ENCODE measurements at regions not wholly inside any gene's neighbourhood (a gene's known extent, or its start where the extent isn't known, plus 50 kb on each side); places are given as distances from the start of the nearest gene placed in this dataset.

DNA sequence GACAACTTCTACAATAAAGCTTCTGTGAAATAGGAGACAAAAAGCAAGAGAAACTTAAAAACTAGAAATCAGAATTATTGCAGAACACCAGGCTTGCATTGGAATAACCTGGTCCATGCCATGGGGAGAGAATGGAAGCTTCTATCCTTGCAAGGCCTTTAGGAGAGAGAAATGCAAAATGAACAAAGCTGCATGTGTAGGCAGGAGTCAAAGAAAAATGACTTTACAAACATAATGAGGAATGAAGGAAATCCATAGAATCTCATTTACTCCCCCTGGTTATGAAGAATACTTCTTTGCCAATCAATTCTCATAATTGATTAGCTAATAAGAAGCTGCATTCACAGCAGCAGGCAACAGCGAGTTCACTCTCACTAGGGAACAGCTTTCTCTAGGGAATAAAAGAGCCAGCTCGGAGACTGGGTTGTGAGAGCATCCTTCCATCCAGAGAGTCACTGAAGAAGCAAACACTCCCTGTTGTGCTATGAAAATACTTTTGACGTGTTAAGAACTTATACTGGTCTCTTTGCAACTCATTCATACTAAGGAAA is 235.9 kb upstream of the LRATD1 start:
- Histone ChIP-seq H2AFZ (ENCODE audit: low read depth, low read length) (no peak overlapping the region), H3K9me1 (ENCODE audit: control insufficient read depth, insufficient read depth, low read length) (no peaks in the 10 kb centered on the region), H3K27me3 (ENCODE audit: control insufficient read depth in 2 of 2, insufficient read depth in 2 of 2, low read length in 2 of 2) (no peaks in the 10 kb centered on the region), H3K4me1 (replicated peaks in 1 of 2; ENCODE audit: control insufficient read depth in 2 of 2, insufficient read depth in 2 of 2, low read length in 2 of 2) (no peaks in the 10 kb centered on the region), H3K27ac (ENCODE audit: extremely low read depth, low read depth, low read length) (no peak overlapping the region), H3K79me2 (ENCODE audit: control insufficient read depth, insufficient read depth, low read length) (no peaks in the 10 kb centered on the region), H3K4me3 (no peak overlapping the region), H4K20me1 (replicated peaks; ENCODE audit: control insufficient read depth, insufficient read depth, low read length) (no peaks in the 10 kb centered on the region), H3K36me3 (ENCODE audit: control insufficient read depth, insufficient read depth, low read length) (no peaks in the 10 kb centered on the region), H3K9ac (ENCODE audit: insufficient read depth in 1 of 2, low read depth in 2 of 2, low read length in 2 of 2) (no peak overlapping the region), H3K9me3 (replicated peaks; ENCODE audit: control insufficient read depth, insufficient read depth, low read depth, low read length) (no peaks in the 10 kb centered on the region; the same call in 1 of the 2 replicates), H3K4me2 (ENCODE audit: insufficient read depth, low read length) (no peak overlapping the region)
- in situ Hi-C loops (cut with MboI): no loop called here
- no TSS peak for BruUV-seq (replicated peaks)
- TF ChIP-seq, protein P1, sequence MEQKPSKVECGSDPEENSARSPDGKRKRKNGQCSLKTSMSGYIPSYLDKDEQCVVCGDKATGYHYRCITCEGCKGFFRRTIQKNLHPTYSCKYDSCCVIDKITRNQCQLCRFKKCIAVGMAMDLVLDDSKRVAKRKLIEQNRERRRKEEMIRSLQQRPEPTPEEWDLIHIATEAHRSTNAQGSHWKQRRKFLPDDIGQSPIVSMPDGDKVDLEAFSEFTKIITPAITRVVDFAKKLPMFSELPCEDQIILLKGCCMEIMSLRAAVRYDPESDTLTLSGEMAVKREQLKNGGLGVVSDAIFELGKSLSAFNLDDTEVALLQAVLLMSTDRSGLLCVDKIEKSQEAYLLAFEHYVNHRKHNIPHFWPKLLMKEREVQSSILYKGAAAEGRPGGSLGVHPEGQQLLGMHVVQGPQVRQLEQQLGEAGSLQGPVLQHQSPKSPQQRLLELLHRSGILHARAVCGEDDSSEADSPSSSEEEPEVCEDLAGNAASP (IDR thresholded peaks at IDR 0.05): no peak
- TF ChIP-seq ZNF316 (IDR thresholded peaks at IDR 0.05): no peak
- DNase-seq (ENCODE audit: extremely low read depth in 1 of 4, low spot score in 3 of 4): no peak
- POLR2A ChIA-PET: no interaction called here
- CTCF ChIA-PET (ENCODE audit: low intra/inter-chr PET ratio): no interaction called here
- no peak for ATAC-seq
- no peak for FAIRE-seq
- intact Hi-C loops (cut with micrococcal nuclease): no loop called here
- WGBS (ENCODE audit: insufficient coverage, low coverage, missing lambda C conversion rate): 0% methylated on average over 3 of the region's 3 CpGs

DNA sequence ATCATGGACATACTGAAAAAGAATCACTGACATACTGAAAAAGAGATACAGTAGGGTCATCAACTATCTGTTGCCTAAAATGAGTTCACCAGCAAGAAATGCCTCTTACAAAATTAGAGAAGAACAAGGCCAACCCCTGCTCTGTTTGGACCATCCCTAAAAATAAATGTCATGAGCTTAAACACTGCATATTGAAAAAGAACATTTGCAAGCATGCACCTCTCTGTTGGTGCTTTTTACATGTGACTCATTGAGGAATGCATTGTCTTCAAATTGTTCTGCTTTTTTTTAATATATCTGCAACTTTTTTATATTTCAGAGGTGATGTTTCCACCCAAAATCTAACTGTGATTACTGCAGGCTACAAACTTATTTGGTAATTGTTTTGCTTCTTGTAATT is 233.9 kb upstream of the LRATD1 start:
- H3K4me2 ChIP-seq (ENCODE audit: insufficient read depth, low read length): no peak overlapping the region
- H3K9ac ChIP-seq (ENCODE audit: insufficient read depth in 1 of 2, low read depth in 2 of 2, low read length in 2 of 2): no peak overlapping the region
- H3K27ac ChIP-seq (ENCODE audit: extremely low read depth, low read depth, low read length): no peak overlapping the region
- TF ChIP-seq SMAD2 (IDR thresholded peaks at IDR 0.05; ENCODE audit: low read depth, low read length): no peak
- TF ChIP-seq PHF20 (IDR thresholded peaks at IDR 0.05; ENCODE audit: partially characterized antibody): no peak
- no peak for TF ChIP-seq ARHGAP35 (IDR thresholded peaks at IDR 0.05; ENCODE audit: partially characterized antibody)
- TF ChIP-seq ZNF584 (CRISPR knock-in tag; IDR thresholded peaks at IDR 0.05; ENCODE audit: low read depth): no peak
- TF ChIP-seq CBX3 (IDR thresholded peaks at IDR 0.05; ENCODE audit: borderline replicate concordance in 1 of 2, low read length in 2 of 2): no peak
- TF ChIP-seq TOE1 (IDR thresholded peaks at IDR 0.05; ENCODE audit: borderline replicate concordance): no peak
- no peak for TF ChIP-seq TOE1 (CRISPR knock-in tag; IDR thresholded peaks at IDR 0.05; ENCODE audit: borderline replicate concordance, low read depth)
- no peak for TF ChIP-seq ZNF436 (CRISPR knock-in tag; IDR thresholded peaks at IDR 0.05)
- no peak for TF ChIP-seq ZBED1 (IDR thresholded peaks at IDR 0.05)
- TF ChIP-seq ETV6 (IDR thresholded peaks at IDR 0.05; ENCODE audit: borderline replicate concordance in 1 of 2, low read depth in 2 of 2, low read length in 1 of 2): no peak
- TF ChIP-seq ETV6 (CRISPR knock-in tag; IDR thresholded peaks at IDR 0.05; ENCODE audit: borderline replicate concordance): no peak
- H3K9me3 ChIP-seq (replicated peaks; ENCODE audit: control insufficient read depth, insufficient read depth, low read depth, low read length): no peaks in the 10 kb centered on the region; the same call in 1 of the 2 replicates
- ChIA-PET CTCF (ENCODE audit: low intra/inter-chr PET ratio) (no interaction called here), POLR2A (no interaction called here)
- no peaks in the 10 kb centered on the region for H4K20me1 ChIP-seq (replicated peaks; ENCODE audit: control insufficient read depth, insufficient read depth, low read length)
- no peaks in the 10 kb centered on the region for H3K36me3 ChIP-seq (ENCODE audit: control insufficient read depth, insufficient read depth, low read length)
- H3K27me3 ChIP-seq (ENCODE audit: control insufficient read depth in 2 of 2, insufficient read depth in 2 of 2, low read length in 2 of 2): no peaks in the 10 kb centered on the region
- no peak for FAIRE-seq
- intact Hi-C loops (cut with micrococcal nuclease) (no loop called here), in situ Hi-C loops (cut with MboI) (no loop called here)
- no peak for ATAC-seq
- no peak for DNase-seq (ENCODE audit: extremely low read depth in 1 of 4, low spot score in 3 of 4)
- no peaks in the 10 kb centered on the region for H3K79me2 ChIP-seq (ENCODE audit: control insufficient read depth, insufficient read depth, low read length)
- no peaks in the 10 kb centered on the region for H3K4me1 ChIP-seq (replicated peaks in 1 of 2; ENCODE audit: control insufficient read depth in 2 of 2, insufficient read depth in 2 of 2, low read length in 2 of 2)
- no peaks in the 10 kb centered on the region for H3K9me1 ChIP-seq (ENCODE audit: control insufficient read depth, insufficient read depth, low read length)
- no TSS peak for BruUV-seq (replicated peaks)
- no peak overlapping the region for H2AFZ ChIP-seq (ENCODE audit: low read depth, low read length)
- H3K4me3 ChIP-seq: no peak overlapping the region
